ENCODE measurements at regions not wholly inside any gene's neighbourhood (a gene's known extent, or its start where the extent isn't known, plus 50 kb on each side); places are given as distances from the start of the nearest gene placed in this dataset.

- TF ChIP-seq GLIS3 (CRISPR knock-in tag; IDR thresholded peaks at IDR 0.05), result no peak
- TF ChIP-seq ZC3H10 (CRISPR knock-in tag; IDR thresholded peaks at IDR 0.05), result no peak
- TF ChIP-seq ZNF8 (CRISPR knock-in tag; IDR thresholded peaks at IDR 0.05), result no peak
- no peak for TF ChIP-seq ZNF70 (CRISPR knock-in tag; IDR thresholded peaks at IDR 0.05)
- no peak for TF ChIP-seq POU6F1 (CRISPR knock-in tag; IDR thresholded peaks at IDR 0.05; ENCODE audit: borderline replicate concordance, low read depth)
- TF ChIP-seq PPARA (CRISPR knock-in tag; IDR thresholded peaks at IDR 0.05; ENCODE audit: borderline replicate concordance), result no peak
- TF ChIP-seq CREB5 (CRISPR knock-in tag; IDR thresholded peaks at IDR 0.05; ENCODE audit: low read depth), result no peak
- TF ChIP-seq ARNTL (CRISPR knock-in tag; IDR thresholded peaks at IDR 0.05; ENCODE audit: borderline replicate concordance, low read depth), result no peak
- ATAC-seq, result peak; percentile 62
Observed at GRCh38 chr4:138555584-138555983, 313.4 kb upstream of the SLC7A11 start.

- TF ChIP-seq ZFP30 (CRISPR knock-in tag; IDR thresholded peaks at IDR 0.05) (no peak), RARB (CRISPR knock-in tag; IDR thresholded peaks at IDR 0.05) (no peak)
- ATAC-seq, result peak; percentile 37; the same call in 2 of the 3 replicates
Observed at GRCh38 chr4:138555108-138555507, 313.0 kb upstream of the SLC7A11 start.

GRCh38 chr4:138553001-138553845, 311.1 kb upstream of the SLC7A11 start:
- TF ChIP-seq ZC3H10 (CRISPR knock-in tag; IDR thresholded peaks at IDR 0.05) (no peak), PATZ1 (CRISPR knock-in tag; IDR thresholded peaks at IDR 0.05; ENCODE audit: borderline replicate concordance) (no peak), ZFP3 (CRISPR knock-in tag; IDR thresholded peaks at IDR 0.05) (no peak), POU6F1 (CRISPR knock-in tag; IDR thresholded peaks at IDR 0.05; ENCODE audit: borderline replicate concordance, low read depth) (no peak), ZFP30 (CRISPR knock-in tag; IDR thresholded peaks at IDR 0.05) (no peak), RARB (CRISPR knock-in tag; IDR thresholded peaks at IDR 0.05) (no peak), CSRNP3 (CRISPR knock-in tag; IDR thresholded peaks at IDR 0.05) (no peak), BACH2 (CRISPR knock-in tag; IDR thresholded peaks at IDR 0.05; ENCODE audit: borderline replicate concordance) (no peak), SNAI2 (CRISPR knock-in tag; IDR thresholded peaks at IDR 0.05) (no peak), PPARA (CRISPR knock-in tag; IDR thresholded peaks at IDR 0.05; ENCODE audit: borderline replicate concordance) (no peak), GLIS3 (CRISPR knock-in tag; IDR thresholded peaks at IDR 0.05) (no peak), TOX (CRISPR knock-in tag; IDR thresholded peaks at IDR 0.05; ENCODE audit: borderline replicate concordance) (no peak)
- no peak for ATAC-seq

- no peak for ATAC-seq
- no peak for TF ChIP-seq ZNF565 (CRISPR knock-in tag; conservative IDR thresholded peaks at IDR 0.05; ENCODE audit: low read depth)
- TF ChIP-seq ISL1 (CRISPR knock-in tag; IDR thresholded peaks at IDR 0.05), result no peak
- TF ChIP-seq TSHZ2 (CRISPR knock-in tag; IDR thresholded peaks at IDR 0.05), result no peak
- TF ChIP-seq ZNF70 (CRISPR knock-in tag; IDR thresholded peaks at IDR 0.05), result no peak
- TF ChIP-seq ESRRG (CRISPR knock-in tag; IDR thresholded peaks at IDR 0.05), result no peak
- no peak for TF ChIP-seq CSDC2 (CRISPR knock-in tag; IDR thresholded peaks at IDR 0.05)
- no peak for TF ChIP-seq CSRNP3 (CRISPR knock-in tag; IDR thresholded peaks at IDR 0.05)
- TF ChIP-seq GLIS3 (CRISPR knock-in tag; IDR thresholded peaks at IDR 0.05), result no peak
- TF ChIP-seq ARNTL (CRISPR knock-in tag; IDR thresholded peaks at IDR 0.05; ENCODE audit: borderline replicate concordance, low read depth), result no peak
- TF ChIP-seq ZFP3 (CRISPR knock-in tag; IDR thresholded peaks at IDR 0.05), result no peak
- TF ChIP-seq TCF4 (CRISPR knock-in tag; IDR thresholded peaks at IDR 0.05; ENCODE audit: borderline replicate concordance), result no peak
Observed at GRCh38 chr4:138542191-138542776, 300.1 kb upstream of the SLC7A11 start.

All from SK-N-SH treated with all-trans-retinoic acid at 6 μM for 48 hours (cell line).